ENCODE measurements at regions not wholly inside any gene's neighbourhood (a gene's known extent, or its start where the extent isn't known, plus 50 kb on each side); places are given as distances from the start of the nearest gene placed in this dataset.

- no peak for TF ChIP-seq GATA2 (IDR thresholded peaks at IDR 0.05; ENCODE audit: low read depth, low read length)
- TF ChIP-seq GATA3 (IDR thresholded peaks at IDR 0.05; ENCODE audit: low read depth, low read length), result no peak
Measured at GRCh38 chr15:66964791-66965190, 100.6 kb upstream of the SMAD3 start.
